ENCODE measurements at regions not wholly inside any gene's neighbourhood (a gene's known extent, or its start where the extent isn't known, plus 50 kb on each side); places are given as distances from the start of the nearest gene placed in this dataset.

GRCh38 chr20:9018346-9018745 is 50.5 kb upstream of the PLCB4 start:
- TF ChIP-seq CTCF (IDR thresholded peaks at IDR 0.05; ENCODE audit: insufficient read depth, low read depth, low read length) (no peak), EZH2 (IDR thresholded peaks at IDR 0.05; ENCODE audit: insufficient read depth, low read length) (no peak)

Data from astrocyte (in vitro differentiated cells and primary cell).